ENCODE measurements at regions not wholly inside any gene's neighbourhood (a gene's known extent, or its start where the extent isn't known, plus 50 kb on each side); places are given as distances from the start of the nearest gene placed in this dataset.
A peak's percentile ranks its signal among the peaks of the same experiment; 100 is the strongest.

GRCh38 chr21:43320526-43320925 is 106.4 kb downstream of the SIK1 start:
- H3K4me3 ChIP-seq (ENCODE audit: insufficient read depth, low read length) = no peak overlapping the region

DNA sequence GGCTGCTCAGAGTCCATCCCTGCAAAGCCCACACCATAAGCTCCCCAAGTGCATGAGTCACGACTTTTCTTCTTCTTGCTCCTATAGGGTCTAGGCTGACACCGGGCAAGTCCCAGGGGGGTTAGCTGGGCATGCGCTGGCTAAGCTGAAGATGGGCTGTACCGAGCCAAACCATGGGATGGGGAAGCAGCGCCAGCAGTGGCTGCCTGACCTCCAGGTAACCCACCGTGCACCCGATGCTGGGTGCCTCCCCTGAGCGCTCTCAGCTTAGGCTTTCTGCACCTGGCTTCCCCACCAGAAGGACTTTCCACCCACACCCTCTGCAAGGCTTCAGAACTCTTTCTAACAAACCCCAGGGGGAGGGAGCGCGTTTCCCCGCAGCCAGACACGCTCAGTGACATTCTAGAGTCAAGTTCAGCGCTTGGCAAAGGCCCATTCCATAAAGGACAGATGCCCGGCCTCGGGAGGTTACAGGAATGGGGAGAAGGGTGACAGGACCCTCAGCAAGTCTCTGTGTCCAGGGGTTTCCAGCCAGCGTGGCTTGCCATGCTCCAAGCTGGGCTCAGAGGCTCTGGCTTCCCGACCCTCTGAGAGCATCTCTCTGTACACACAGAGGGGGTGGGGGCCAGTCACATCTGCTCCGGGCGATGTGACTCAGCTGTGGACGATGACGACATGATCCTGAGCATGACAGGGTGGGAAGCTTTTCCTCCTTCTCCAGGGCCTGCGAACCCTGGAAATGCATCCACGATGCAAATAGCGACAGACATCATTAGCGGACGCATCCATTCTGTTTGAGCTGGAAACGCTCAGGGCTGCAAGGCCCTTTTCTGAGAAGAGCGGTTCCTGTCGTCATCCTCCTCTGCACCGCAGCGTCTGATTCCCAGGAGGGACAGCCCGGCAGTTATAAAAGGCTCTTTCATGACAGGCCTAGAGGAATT is 107.8 kb downstream of the SIK1 start:
- Histone ChIP-seq H3K4me1 (ENCODE audit: insufficient read depth, low read length) (peaks cover 13% of the 10 kb centered on the region), H3K27ac (ENCODE audit: low read depth, low read length) (peak overlapping the region; percentile 10), H4K20me1 (ENCODE audit: insufficient read depth, low read length) (no peaks in the 10 kb centered on the region), H3K36me3 (ENCODE audit: insufficient read depth, low read length) (no peaks in the 10 kb centered on the region), H3K27me3 (ENCODE audit: insufficient read depth, low read length) (peaks cover 11% of the 10 kb centered on the region), H3K4me2 (ENCODE audit: insufficient read depth, low read length) (peak overlapping the region; percentile 34), H3K9me3 (ENCODE audit: low read depth, low read length) (no peaks in the 10 kb centered on the region), H3K79me2 (ENCODE audit: insufficient read depth, low read length) (no peaks in the 10 kb centered on the region), H3K4me3 (ENCODE audit: insufficient read depth, low read length) (peak overlapping the region; percentile 14), H2AFZ (ENCODE audit: low read length) (peak overlapping the region; percentile 13)
- TF ChIP-seq, protein P1, sequence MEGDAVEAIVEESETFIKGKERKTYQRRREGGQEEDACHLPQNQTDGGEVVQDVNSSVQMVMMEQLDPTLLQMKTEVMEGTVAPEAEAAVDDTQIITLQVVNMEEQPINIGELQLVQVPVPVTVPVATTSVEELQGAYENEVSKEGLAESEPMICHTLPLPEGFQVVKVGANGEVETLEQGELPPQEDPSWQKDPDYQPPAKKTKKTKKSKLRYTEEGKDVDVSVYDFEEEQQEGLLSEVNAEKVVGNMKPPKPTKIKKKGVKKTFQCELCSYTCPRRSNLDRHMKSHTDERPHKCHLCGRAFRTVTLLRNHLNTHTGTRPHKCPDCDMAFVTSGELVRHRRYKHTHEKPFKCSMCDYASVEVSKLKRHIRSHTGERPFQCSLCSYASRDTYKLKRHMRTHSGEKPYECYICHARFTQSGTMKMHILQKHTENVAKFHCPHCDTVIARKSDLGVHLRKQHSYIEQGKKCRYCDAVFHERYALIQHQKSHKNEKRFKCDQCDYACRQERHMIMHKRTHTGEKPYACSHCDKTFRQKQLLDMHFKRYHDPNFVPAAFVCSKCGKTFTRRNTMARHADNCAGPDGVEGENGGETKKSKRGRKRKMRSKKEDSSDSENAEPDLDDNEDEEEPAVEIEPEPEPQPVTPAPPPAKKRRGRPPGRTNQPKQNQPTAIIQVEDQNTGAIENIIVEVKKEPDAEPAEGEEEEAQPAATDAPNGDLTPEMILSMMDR (IDR thresholded peaks at IDR 0.05; ENCODE audit: extremely low read depth, low read depth, low read length) = no peak
- DNase-seq (ENCODE audit: insufficient read length, low spot score, missing footprints) = peak; percentile 97

More at GRCh38 chr21:43320526-43320925, 106.4 kb downstream of the SIK1 start:
- Histone ChIP-seq H3K27ac (ENCODE audit: low read depth, low read length) (no peak overlapping the region), H3K79me2 (ENCODE audit: insufficient read depth, low read length) (no peaks in the 10 kb centered on the region), H3K27me3 (ENCODE audit: insufficient read depth, low read length) (peaks cover 13% of the 10 kb centered on the region), H3K36me3 (ENCODE audit: insufficient read depth, low read length) (no peaks in the 10 kb centered on the region), H4K20me1 (ENCODE audit: insufficient read depth, low read length) (no peaks in the 10 kb centered on the region), H2AFZ (ENCODE audit: low read length) (no peak overlapping the region), H3K4me2 (ENCODE audit: insufficient read depth, low read length) (no peak overlapping the region), H3K9me3 (ENCODE audit: low read depth, low read length) (no peaks in the 10 kb centered on the region), H3K4me1 (ENCODE audit: insufficient read depth, low read length) (peaks cover 13% of the 10 kb centered on the region)
- TF ChIP-seq, protein P1 (IDR thresholded peaks at IDR 0.05; ENCODE audit: extremely low read depth, low read depth, low read length) = no peak
- DNase-seq (ENCODE audit: insufficient read length, low spot score, missing footprints) = no peak

GRCh38 chr21:43318368-43318767 is 108.6 kb downstream of the SIK1 start:
- H3K9me3 ChIP-seq (ENCODE audit: low read depth, low read length) = no peaks in the 10 kb centered on the region
- no peak overlapping the region for H3K4me3 ChIP-seq (ENCODE audit: insufficient read depth, low read length)
- no peak overlapping the region for H3K4me2 ChIP-seq (ENCODE audit: insufficient read depth, low read length)
- TF ChIP-seq, protein P1 (IDR thresholded peaks at IDR 0.05; ENCODE audit: extremely low read depth, low read depth, low read length) = no peak
- no peaks in the 10 kb centered on the region for H4K20me1 ChIP-seq (ENCODE audit: insufficient read depth, low read length)
- no peak for DNase-seq (ENCODE audit: insufficient read length, low spot score, missing footprints)
- H3K27ac ChIP-seq (ENCODE audit: low read depth, low read length) = no peak overlapping the region
- no peaks in the 10 kb centered on the region for H3K79me2 ChIP-seq (ENCODE audit: insufficient read depth, low read length)
- peaks cover 6% of the 10 kb centered on the region for H3K27me3 ChIP-seq (ENCODE audit: insufficient read depth, low read length)
- peaks cover 13% of the 10 kb centered on the region for H3K4me1 ChIP-seq (ENCODE audit: insufficient read depth, low read length)
- no peak overlapping the region for H2AFZ ChIP-seq (ENCODE audit: low read length)
- H3K36me3 ChIP-seq (ENCODE audit: insufficient read depth, low read length) = no peaks in the 10 kb centered on the region

GRCh38 chr21:43317959-43318358 is 109.0 kb downstream of the SIK1 start:
- Histone ChIP-seq H3K4me2 (ENCODE audit: insufficient read depth, low read length) (no peak overlapping the region), H3K27me3 (ENCODE audit: insufficient read depth, low read length) (peaks cover 2% of the 10 kb centered on the region), H3K79me2 (ENCODE audit: insufficient read depth, low read length) (no peaks in the 10 kb centered on the region), H3K36me3 (ENCODE audit: insufficient read depth, low read length) (no peaks in the 10 kb centered on the region), H4K20me1 (ENCODE audit: insufficient read depth, low read length) (no peaks in the 10 kb centered on the region), H2AFZ (ENCODE audit: low read length) (no peak overlapping the region), H3K4me1 (ENCODE audit: insufficient read depth, low read length) (peaks cover 13% of the 10 kb centered on the region), H3K9me3 (ENCODE audit: low read depth, low read length) (no peaks in the 10 kb centered on the region), H3K27ac (ENCODE audit: low read depth, low read length) (no peak overlapping the region), H3K4me3 (ENCODE audit: insufficient read depth, low read length) (no peak overlapping the region)
- DNase-seq (ENCODE audit: insufficient read length, low spot score, missing footprints) = no peak
- TF ChIP-seq, protein P1 (IDR thresholded peaks at IDR 0.05; ENCODE audit: extremely low read depth, low read depth, low read length) = no peak

All from osteoblast (primary cell).